Cardiac muscle cell (in vitro differentiated cells and primary cell): ENCODE measurements at regions not wholly inside any gene's neighbourhood (a gene's known extent, or its start where the extent isn't known, plus 50 kb on each side); places are given as distances from the start of the nearest gene placed in this dataset.

Source experiments
- DNase-seq, 2 donors: peaks; one replicate each; pipeline versions ENCODE4 v3.0.0 to v3.0.0-alpha.2; 2010 to 2017; ENCODE audit warnings: low read depth in 1 of 2, low spot score in 1 of 2
- H3K27ac ChIP-seq: fragments of 200-600 bp; sonication (generic); 2 replicates; pipeline ENCODE4 v1.5.1; 2016
- H3K27me3 ChIP-seq: fragments of 200-600 bp; sonication (generic); 2 replicates; pipeline ENCODE4 v1.6.0; 2016; ENCODE audit warnings: control low read depth
- H3K36me3 ChIP-seq: fragments of 200-600 bp; sonication (generic); 2 replicates; pipeline ENCODE4 v1.5.1; 2016; ENCODE audit warnings: control low read depth
- H3K4me1 ChIP-seq: fragments of 200-600 bp; sonication (generic); 2 replicates; pipeline ENCODE4 v1.8.1; 2017; ENCODE audit warnings: low read depth, mild to moderate bottlenecking, mixed run types
- H3K4me3 ChIP-seq: fragments of 200-600 bp; sonication (generic); 2 replicates; pipeline ENCODE4 v1.5.1; 2016; ENCODE audit warnings: mild to moderate bottlenecking
- H3K9me3 ChIP-seq: fragments of 200-600 bp; sonication (generic); 2 replicates; pipeline ENCODE4 v1.5.1; 2017; ENCODE audit warnings: low read depth, mild to moderate bottlenecking, control low read depth
- TF ChIP-seq, protein P1 (sequence below): IDR thresholded peaks from 2 replicates; pipeline ENCODE4 v1.5.1; 2012; ENCODE audit warnings: low read depth, mild to moderate bottlenecking, low read length

DNA sequence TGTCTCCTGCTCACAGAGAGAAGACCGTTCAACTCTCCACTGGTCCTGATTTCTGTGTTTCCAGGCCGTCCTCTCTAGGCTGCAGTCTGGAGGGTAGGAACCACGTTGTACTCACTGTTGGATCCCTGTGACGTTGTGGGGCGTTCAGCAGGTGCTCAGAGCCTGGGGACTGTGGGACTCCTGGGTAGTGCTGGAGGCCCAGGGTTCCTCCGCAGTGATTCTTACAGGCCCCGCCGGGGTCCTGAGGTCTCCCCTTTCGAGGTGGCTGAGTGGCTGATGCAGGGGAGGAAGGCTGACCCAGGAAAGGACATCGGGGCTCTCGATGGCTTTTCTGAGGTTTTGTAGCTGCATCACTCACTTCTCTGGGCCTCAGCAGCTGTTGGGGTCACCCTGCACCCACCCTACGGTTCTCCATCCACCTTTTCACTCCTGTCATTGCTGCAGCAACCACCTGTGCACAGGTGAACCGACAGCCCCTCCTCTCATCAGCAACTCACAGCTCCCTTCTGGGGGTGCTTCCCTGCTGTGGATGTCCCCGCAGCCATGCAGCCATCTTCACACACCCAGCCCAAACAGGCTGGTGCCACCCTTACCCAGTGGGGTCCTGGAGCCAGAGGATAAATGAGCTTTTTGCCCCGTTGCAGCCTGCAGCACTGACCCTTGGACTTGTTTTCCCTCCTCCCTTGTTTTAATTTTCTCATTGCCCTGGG is 169.6 kb upstream of the HDAC4 start:
- TF ChIP-seq, protein P1, sequence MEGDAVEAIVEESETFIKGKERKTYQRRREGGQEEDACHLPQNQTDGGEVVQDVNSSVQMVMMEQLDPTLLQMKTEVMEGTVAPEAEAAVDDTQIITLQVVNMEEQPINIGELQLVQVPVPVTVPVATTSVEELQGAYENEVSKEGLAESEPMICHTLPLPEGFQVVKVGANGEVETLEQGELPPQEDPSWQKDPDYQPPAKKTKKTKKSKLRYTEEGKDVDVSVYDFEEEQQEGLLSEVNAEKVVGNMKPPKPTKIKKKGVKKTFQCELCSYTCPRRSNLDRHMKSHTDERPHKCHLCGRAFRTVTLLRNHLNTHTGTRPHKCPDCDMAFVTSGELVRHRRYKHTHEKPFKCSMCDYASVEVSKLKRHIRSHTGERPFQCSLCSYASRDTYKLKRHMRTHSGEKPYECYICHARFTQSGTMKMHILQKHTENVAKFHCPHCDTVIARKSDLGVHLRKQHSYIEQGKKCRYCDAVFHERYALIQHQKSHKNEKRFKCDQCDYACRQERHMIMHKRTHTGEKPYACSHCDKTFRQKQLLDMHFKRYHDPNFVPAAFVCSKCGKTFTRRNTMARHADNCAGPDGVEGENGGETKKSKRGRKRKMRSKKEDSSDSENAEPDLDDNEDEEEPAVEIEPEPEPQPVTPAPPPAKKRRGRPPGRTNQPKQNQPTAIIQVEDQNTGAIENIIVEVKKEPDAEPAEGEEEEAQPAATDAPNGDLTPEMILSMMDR: no peak
- H3K27me3 ChIP-seq: no peaks in the 10 kb centered on the region
- no peak overlapping the region for H3K4me3 ChIP-seq
- no peak overlapping the region for H3K27ac ChIP-seq
- no peaks in the 10 kb centered on the region for H3K4me1 ChIP-seq
- no peaks in the 10 kb centered on the region for H3K36me3 ChIP-seq
- H3K9me3 ChIP-seq: no peaks in the 10 kb centered on the region
- no peak for DNase-seq

DNA sequence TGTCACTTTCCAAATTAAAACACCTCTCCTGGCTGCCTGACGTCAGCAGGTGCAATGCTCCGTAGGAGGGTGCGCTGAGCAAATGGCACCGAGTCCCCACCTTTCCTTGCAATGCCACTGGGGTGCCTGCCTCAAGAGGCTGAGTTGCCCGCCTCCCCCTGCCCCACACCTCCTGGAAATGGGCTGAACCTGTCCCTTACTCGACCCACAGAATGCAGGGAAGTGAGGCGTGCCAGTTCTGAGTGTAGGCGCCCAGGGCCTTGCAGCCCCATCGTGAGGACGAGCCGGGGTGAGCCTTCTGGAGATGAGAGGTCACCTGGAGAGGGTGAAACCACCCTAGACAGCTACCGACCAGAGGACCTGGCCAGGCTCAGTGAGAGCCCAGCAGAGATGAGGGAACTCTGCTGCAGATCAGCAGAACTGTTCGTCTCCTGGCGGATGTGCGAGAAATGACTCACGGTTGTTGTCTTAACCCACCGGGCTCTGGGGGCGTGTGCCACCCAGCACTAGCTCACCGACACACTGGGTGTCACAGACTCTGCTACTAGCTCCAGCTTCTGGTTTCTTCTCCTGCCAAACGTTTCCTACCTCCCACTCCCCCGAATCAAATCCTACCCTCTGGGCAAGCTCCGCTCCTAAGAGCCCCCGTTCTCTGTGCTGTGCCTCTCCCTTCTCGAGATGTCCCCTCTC is 168.7 kb upstream of the HDAC4 start:
- H3K36me3 ChIP-seq: no peaks in the 10 kb centered on the region

DNA sequence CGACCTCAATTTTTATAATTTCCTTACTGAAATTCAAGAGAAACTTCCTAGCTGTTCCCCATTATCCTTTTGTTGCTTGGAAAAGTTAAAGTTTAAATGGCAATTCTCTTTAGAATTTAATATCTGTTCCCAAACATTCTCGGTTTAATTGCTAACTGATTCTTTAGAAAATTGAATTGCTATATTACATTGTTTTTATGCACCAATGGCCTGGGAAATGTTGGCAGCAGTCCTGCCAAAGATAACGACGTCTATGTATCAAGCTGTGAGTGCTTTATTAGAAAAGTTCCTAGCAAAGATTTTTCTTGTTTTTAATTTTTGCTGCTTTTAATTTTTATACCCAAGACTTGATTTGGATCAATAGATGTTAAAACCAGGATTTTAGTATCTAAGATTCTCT is 167.8 kb upstream of the HDAC4 start:
- TF ChIP-seq, protein P1: no peak
- Histone ChIP-seq H3K9me3 (no peaks in the 10 kb centered on the region), H3K27me3 (no peaks in the 10 kb centered on the region), H3K4me3 (no peak overlapping the region), H3K36me3 (no peaks in the 10 kb centered on the region), H3K4me1 (no peaks in the 10 kb centered on the region), H3K27ac (no peak overlapping the region)
- no peak for DNase-seq

More for the DNA sequence above, 168.7 kb upstream of the HDAC4 start:
- TF ChIP-seq, protein P1: no peak
- no peaks in the 10 kb centered on the region for H3K9me3 ChIP-seq
- no peak overlapping the region for H3K27ac ChIP-seq
- H3K4me3 ChIP-seq: no peak overlapping the region
- no peaks in the 10 kb centered on the region for H3K4me1 ChIP-seq
- H3K27me3 ChIP-seq: no peaks in the 10 kb centered on the region
- no peak for DNase-seq

DNA sequence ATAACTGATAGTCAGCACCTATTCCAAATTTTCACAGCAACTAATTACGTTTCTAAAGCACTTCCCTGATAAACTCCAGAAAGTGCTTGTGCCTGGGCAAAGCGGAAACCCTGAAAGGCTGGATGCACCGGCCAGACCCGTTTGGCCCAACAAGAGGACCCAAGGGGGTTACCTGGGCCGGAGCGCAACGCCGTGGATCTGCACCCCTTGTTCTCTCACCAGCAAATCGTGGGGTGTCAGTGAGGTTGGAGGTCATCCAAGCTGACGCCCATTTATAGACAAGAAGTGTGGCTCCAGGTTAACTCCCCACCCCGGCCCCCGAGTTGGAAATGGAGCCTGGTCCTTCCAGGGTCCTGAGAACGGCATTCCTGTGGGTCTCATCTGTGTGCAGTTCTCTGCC is 167.0 kb upstream of the HDAC4 start:
- no peak overlapping the region for H3K27ac ChIP-seq
- no peaks in the 10 kb centered on the region for H3K4me1 ChIP-seq
- no peaks in the 10 kb centered on the region for H3K27me3 ChIP-seq
- no peak overlapping the region for H3K4me3 ChIP-seq
- TF ChIP-seq, protein P1: no peak
- no peaks in the 10 kb centered on the region for H3K36me3 ChIP-seq
- H3K9me3 ChIP-seq: no peaks in the 10 kb centered on the region
- DNase-seq: no peak

DNA sequence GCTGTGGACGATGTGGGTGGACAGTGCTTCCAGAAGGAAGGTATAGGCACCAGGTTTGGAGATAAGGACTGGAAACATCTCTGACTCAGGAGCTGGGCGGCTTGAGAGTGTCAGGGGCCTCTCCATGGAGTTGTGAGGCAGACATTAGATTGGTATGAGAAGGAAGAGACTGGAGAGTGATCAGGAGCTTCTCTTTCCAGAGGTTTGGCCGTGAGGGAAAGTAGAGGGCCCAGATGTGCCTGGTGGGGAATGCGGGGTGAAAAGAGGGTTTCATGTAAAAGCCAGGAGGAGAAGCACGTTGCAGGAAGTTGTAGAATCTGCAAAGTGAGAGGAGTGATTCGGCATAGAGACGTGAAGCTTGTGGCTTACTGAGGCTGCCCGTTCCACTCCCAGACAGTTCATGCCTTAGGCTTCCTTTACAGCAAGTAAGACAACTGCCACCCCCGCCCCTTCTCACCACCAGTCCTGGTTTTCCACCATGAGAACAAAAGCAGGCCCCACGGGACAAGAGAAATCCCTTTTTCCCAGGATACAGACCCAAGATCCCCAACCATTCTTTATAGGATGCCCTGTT is 166.3 kb upstream of the HDAC4 start:
- H3K4me3 ChIP-seq: no peak overlapping the region
- no peaks in the 10 kb centered on the region for H3K27me3 ChIP-seq
- TF ChIP-seq, protein P1: no peak
- no peaks in the 10 kb centered on the region for H3K36me3 ChIP-seq
- H3K9me3 ChIP-seq: no peaks in the 10 kb centered on the region
- DNase-seq: no peak
- H3K4me1 ChIP-seq: no peaks in the 10 kb centered on the region
- no peak overlapping the region for H3K27ac ChIP-seq
